HUES48 (cell line): ENCODE measurements at regions not wholly inside any gene's neighbourhood (a gene's known extent, or its start where the extent isn't known, plus 50 kb on each side); places are given as distances from the start of the nearest gene placed in this dataset.
"Not testable (repeated sequence)": the region's sequence is repeated elsewhere in the genome, so short reads cannot be mapped to it uniquely, and the experiment has no call there.

Experiments
- H3K27ac ChIP-seq: one replicate; pipeline ENCODE4 v1.7.0; 2013; ENCODE audit warnings: low read depth, low read length, inconsistent platforms
- H3K27me3 ChIP-seq: 2 replicates; pipeline ENCODE4 v1.6.1; 2013; ENCODE audit warnings: mild to moderate bottlenecking, low read length; ENCODE audit not compliant: control insufficient read depth, insufficient read depth
- H3K36me3 ChIP-seq: 2 replicates; pipeline ENCODE4 v1.6.1; 2013; ENCODE audit warnings: low read length; ENCODE audit not compliant: control insufficient read depth, insufficient read depth
- H3K4me1 ChIP-seq: 2 replicates; pipeline ENCODE4 v1.6.1; 2013; ENCODE audit warnings: mild to moderate bottlenecking, low read length; ENCODE audit not compliant: control insufficient read depth, insufficient read depth
- H3K4me3 ChIP-seq: 2 replicates; pipeline ENCODE4 v1.5.1; 2013; ENCODE audit warnings: mild to moderate bottlenecking, low read depth, low read length
- H3K9ac ChIP-seq: 2 replicates; pipeline ENCODE4 v1.6.1; 2013; ENCODE audit warnings: mild to moderate bottlenecking, low read depth, low read length, moderate library complexity
- H3K9me3 ChIP-seq: 2 replicates; pipeline ENCODE4 v1.6.1; 2013; ENCODE audit warnings: low read length; ENCODE audit not compliant: control insufficient read depth, insufficient read depth

DNA sequence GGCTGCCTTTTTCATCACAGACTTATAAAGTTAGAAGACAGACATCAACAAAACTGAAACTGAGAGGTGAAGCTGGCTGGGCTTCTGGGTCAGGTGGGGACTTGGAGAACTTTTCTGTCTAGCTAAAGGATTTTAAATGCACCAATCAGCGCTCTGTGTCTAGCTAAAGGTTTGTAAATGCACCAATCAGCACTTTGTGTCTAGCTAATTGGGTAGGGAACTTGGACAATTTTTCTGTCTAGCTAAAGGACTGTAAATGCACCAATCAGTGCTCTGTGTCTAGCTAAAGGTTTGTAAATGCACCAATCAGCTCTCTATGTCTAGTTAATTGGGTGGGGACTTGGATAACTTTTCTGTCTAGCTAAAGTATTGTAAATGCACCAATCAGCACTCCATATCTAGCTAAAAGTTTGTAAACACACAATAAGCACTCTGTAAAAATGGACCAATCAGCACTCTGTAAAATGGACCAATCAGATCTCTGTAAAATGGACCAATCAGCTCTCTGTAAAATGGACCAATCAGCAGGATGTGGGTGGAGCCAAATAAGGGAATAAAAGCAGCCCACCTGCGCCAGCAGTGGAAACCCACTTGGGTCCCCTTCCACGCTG lies 710.3 kb upstream of the INTU start:
- not testable (repeated sequence) for H3K27me3 ChIP-seq, H3K9me3 ChIP-seq, H3K4me1 ChIP-seq, H3K4me3 ChIP-seq, H3K27ac ChIP-seq, H3K9ac ChIP-seq, H3K36me3 ChIP-seq

GRCh38 chr4:126924237-126924636 lies 708.5 kb upstream of the INTU start:
- no peak overlapping the region for H3K27ac ChIP-seq
- H3K27me3 ChIP-seq = no peaks in the 10 kb centered on the region
- no peaks in the 10 kb centered on the region for H3K36me3 ChIP-seq
- no peak overlapping the region for H3K9ac ChIP-seq
- H3K4me1 ChIP-seq = no peaks in the 10 kb centered on the region
- peaks cover 3% of the 10 kb centered on the region for H3K9me3 ChIP-seq
- no peak overlapping the region for H3K4me3 ChIP-seq

DNA sequence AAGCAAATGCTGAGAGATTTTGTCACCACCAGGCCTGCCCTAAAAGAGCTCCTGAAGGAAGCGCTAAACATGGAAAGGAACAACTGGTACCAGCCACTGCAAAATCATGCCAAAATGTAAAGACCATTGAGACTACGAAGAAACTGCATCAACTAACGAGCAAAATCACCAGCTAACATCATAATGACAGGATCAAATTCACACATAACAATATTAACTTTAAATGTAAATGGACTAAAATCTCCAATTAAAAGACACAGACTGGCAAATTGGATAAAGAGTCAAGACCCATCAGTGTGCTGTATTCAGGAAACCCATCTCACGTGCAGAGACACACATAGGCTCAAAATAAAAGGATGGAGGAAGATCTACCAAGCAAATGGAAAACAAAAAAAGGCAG lies 702.7 kb upstream of the INTU start:
- not testable (repeated sequence) for H3K9ac ChIP-seq, H3K4me1 ChIP-seq, H3K36me3 ChIP-seq, H3K27me3 ChIP-seq, H3K27ac ChIP-seq, H3K9me3 ChIP-seq, H3K4me3 ChIP-seq

- H3K27me3 ChIP-seq = no peaks in the 10 kb centered on the region
- H3K4me1 ChIP-seq = no peaks in the 10 kb centered on the region
- no peak overlapping the region for H3K9ac ChIP-seq
- H3K36me3 ChIP-seq = no peaks in the 10 kb centered on the region
- no peaks in the 10 kb centered on the region for H3K9me3 ChIP-seq
- no peak overlapping the region for H3K27ac ChIP-seq
- H3K4me3 ChIP-seq = no peak overlapping the region
Measured at GRCh38 chr4:126935801-126936200, 697.0 kb upstream of the INTU start.

DNA sequence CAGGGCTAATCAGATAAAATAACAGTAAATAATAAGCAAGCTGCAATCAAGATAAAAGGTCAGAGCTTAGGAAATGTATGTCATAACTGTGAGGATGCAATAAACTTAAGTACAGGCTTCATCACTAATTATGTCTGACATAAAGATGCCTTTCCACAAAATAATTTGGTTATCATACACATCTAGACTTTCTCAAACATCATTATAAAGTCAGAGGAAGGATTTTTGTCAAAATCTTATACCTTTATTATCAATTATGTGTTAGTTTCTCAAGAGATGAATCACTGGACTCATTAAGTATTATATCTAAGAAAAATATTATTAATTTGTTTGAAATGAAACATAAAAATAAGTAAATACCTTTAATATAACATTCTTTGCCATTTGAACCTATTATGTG lies 695.4 kb upstream of the INTU start:
- Histone ChIP-seq H3K27ac (no peak overlapping the region), H3K9me3 (no peaks in the 10 kb centered on the region), H3K27me3 (no peaks in the 10 kb centered on the region), H3K36me3 (no peaks in the 10 kb centered on the region), H3K9ac (no peak overlapping the region), H3K4me3 (no peak overlapping the region), H3K4me1 (no peaks in the 10 kb centered on the region)

DNA sequence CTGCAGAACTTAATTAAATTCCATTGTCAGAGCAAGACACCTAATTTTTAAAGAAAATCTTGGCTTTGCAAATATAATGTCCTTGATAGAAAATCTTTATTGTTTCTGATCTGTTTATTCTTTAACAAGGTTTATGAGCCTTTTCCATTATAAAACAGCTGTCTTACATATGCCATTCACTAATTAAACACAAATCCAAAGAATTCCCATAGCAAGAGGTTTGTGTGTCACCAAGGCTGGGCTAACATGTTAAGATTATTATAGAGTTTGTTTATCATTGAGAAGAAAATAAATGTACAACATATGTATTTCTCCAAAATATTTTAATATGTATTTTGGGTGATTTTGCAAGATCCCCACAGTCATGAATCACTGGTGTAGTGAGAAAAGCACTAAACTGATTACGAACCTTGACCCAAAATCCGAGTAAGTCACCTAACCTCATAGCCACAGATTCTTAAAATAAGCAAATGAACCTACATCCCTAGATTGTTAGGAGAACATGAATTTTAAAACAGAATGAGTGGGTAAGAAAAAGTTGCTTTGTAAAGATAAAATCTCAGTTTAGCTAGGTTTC lies 694.8 kb upstream of the INTU start:
- H3K27me3 ChIP-seq = no peaks in the 10 kb centered on the region
- no peak overlapping the region for H3K9ac ChIP-seq
- H3K27ac ChIP-seq = no peak overlapping the region
- no peak overlapping the region for H3K4me3 ChIP-seq
- no peaks in the 10 kb centered on the region for H3K4me1 ChIP-seq
- H3K9me3 ChIP-seq = no peaks in the 10 kb centered on the region
- H3K36me3 ChIP-seq = no peaks in the 10 kb centered on the region

DNA sequence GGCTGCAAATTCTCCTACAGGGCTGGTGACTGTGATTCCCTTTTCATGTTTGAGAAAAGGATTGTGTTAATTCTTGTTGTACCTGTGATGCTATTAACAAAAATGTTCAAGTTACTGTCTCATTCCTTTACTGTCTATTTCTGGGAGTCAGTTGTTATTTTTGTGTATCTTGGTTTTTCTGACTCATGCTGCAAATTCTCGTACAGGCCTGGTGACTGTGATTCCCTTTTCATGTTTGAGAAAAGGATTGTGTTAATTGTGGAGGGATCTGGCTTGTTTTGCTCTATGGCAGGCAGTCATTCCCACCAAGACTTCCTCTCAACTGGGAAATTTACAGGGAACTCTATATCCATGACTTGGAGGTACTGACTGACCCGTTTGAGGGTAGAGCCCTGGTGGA lies 693.4 kb upstream of the INTU start:
- Histone ChIP-seq H3K27me3 (no peaks in the 10 kb centered on the region), H3K27ac (no peak overlapping the region)

DNA sequence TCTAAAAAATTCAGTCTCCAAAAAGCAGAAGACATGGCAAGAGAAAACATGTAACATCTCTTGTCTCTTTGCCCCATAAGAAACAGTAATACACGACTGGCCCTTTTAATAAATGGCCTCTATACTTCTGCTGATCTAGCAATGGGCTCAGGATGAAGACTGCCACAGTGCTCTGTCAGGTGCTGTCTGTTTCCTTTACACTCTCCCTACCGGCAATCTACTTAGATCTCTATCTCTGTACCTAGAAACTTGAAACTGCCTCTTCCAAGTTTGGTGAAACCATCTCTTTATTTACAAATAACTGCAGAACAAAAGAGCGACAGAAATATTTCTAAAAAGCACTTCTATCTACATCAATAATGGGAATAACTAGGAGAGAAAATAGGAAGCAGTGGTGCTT lies 685.2 kb upstream of the INTU start:
- no peak overlapping the region for H3K4me3 ChIP-seq
- H3K9me3 ChIP-seq = no peaks in the 10 kb centered on the region
- H3K27ac ChIP-seq = no peak overlapping the region
- no peaks in the 10 kb centered on the region for H3K36me3 ChIP-seq
- no peaks in the 10 kb centered on the region for H3K4me1 ChIP-seq
- no peaks in the 10 kb centered on the region for H3K27me3 ChIP-seq
- no peak overlapping the region for H3K9ac ChIP-seq

More for the DNA sequence above, 693.4 kb upstream of the INTU start:
- Histone ChIP-seq H3K9ac (no peak overlapping the region), H3K4me1 (no peaks in the 10 kb centered on the region), H3K9me3 (no peaks in the 10 kb centered on the region), H3K36me3 (no peaks in the 10 kb centered on the region), H3K4me3 (no peak overlapping the region)

DNA sequence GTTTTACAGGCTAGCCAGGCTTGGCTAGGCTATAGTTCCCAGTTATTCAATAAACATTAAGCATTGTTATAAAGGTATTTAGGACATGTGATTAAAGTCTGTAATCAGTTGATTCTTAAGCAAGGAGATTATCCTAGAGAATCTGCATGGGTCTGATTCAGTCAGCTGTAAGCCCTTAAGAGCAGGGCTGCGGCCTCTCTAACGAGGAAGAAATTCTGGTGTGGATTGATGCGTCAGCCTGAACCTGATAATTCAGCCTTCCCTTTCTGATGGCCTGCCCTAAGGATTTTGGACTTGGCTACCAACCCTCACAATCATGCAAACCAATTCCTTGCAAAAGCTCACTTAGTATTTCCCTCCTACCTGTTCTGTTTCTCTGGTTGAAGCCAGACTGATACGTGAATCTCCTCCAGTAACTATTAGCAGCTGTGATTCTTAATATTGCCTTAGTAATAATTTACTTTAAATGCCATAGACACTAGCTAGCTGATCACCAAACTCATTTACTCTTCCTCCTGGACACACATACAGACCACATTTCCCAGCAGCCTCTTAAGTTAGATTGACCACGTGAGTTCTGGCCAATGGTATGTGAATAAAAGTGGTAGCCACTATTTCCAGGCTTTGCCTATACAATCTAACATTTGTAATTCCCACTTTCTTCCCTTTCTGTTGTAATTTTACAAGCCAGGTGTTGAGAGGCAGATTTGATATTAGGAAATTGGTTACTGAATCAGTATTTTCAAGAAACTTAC lies 678.0 kb upstream of the INTU start:
- Histone ChIP-seq H3K27ac (no peak overlapping the region), H3K9ac (no peak overlapping the region), H3K4me3 (no peak overlapping the region), H3K27me3 (no peaks in the 10 kb centered on the region), H3K36me3 (no peaks in the 10 kb centered on the region), H3K9me3 (no peaks in the 10 kb centered on the region), H3K4me1 (peaks cover 9% of the 10 kb centered on the region; the same call in 1 of the 2 replicates)

GRCh38 chr4:126955292-126956183 lies 677.2 kb upstream of the INTU start:
- no peak overlapping the region for H3K27ac ChIP-seq
- no peak overlapping the region for H3K4me3 ChIP-seq

More at GRCh38 chr4:126955292-126956183, 677.2 kb upstream of the INTU start:
- peaks cover 9% of the 10 kb centered on the region; the same call in 1 of the 2 replicates for H3K4me1 ChIP-seq
- H3K36me3 ChIP-seq = no peaks in the 10 kb centered on the region
- no peaks in the 10 kb centered on the region for H3K9me3 ChIP-seq
- no peak overlapping the region for H3K9ac ChIP-seq
- no peaks in the 10 kb centered on the region for H3K27me3 ChIP-seq
